Stomach smooth muscle (tissue), 2 donors: ENCODE measurements at regions not wholly inside any gene's neighbourhood (a gene's known extent, or its start where the extent isn't known, plus 50 kb on each side); places are given as distances from the start of the nearest gene placed in this dataset.

Experiments used
- H3K27ac ChIP-seq: one replicate; pipeline ENCODE4 v1.7.0; 2013; ENCODE audit warnings: mild to moderate bottlenecking, low read length, inconsistent platforms
- H3K27me3 ChIP-seq, 2 donors: one replicate each; pipeline ENCODE4 v1.7.0; 2013; ENCODE audit warnings: low read length in 2 of 2; ENCODE audit not compliant: insufficient read depth in 2 of 2, control insufficient read depth in 1 of 2
- H3K36me3 ChIP-seq, 2 donors: one replicate each; pipeline ENCODE4 v1.7.0; 2013; ENCODE audit warnings: low read length in 2 of 2; ENCODE audit not compliant: control insufficient read depth in 2 of 2, insufficient read depth in 2 of 2
- H3K4me1 ChIP-seq: one replicate; pipeline ENCODE4 v1.7.0; 2013; ENCODE audit warnings: low read length; ENCODE audit not compliant: control insufficient read depth, insufficient read depth
- H3K4me3 ChIP-seq, 2 donors: one replicate each; pipeline ENCODE4 v1.7.0; 2013; ENCODE audit warnings: low read length in 2 of 2
- H3K9ac ChIP-seq, 2 donors: one replicate each; pipeline ENCODE4 v1.7.0; 2013; ENCODE audit warnings: low read length in 2 of 2, mild to moderate bottlenecking in 1 of 2
- H3K9me3 ChIP-seq, 2 donors: one replicate each; pipeline ENCODE4 v1.7.0; 2013; ENCODE audit warnings: low read length in 2 of 2; ENCODE audit not compliant: control insufficient read depth in 2 of 2
- donor health status: healthy.
- donor health status: Pancreatic carcinoma.

- no peak overlapping the region for H3K27ac ChIP-seq
- no peaks in the 10 kb centered on the region for H3K4me1 ChIP-seq
- no peak overlapping the region for H3K9ac ChIP-seq
- no peaks in the 10 kb centered on the region for H3K36me3 ChIP-seq
- no peak overlapping the region for H3K4me3 ChIP-seq
- H3K9me3 ChIP-seq = no peaks in the 10 kb centered on the region
- H3K27me3 ChIP-seq = no peaks in the 10 kb centered on the region
Measured at GRCh38 chr7:68291710-68292109, 1295.1 kb downstream of the TYW1 start.

- no peak overlapping the region for H3K9ac ChIP-seq
- H3K4me1 ChIP-seq = no peaks in the 10 kb centered on the region
- H3K4me3 ChIP-seq = no peak overlapping the region
- H3K27me3 ChIP-seq = no peaks in the 10 kb centered on the region
- H3K27ac ChIP-seq = no peak overlapping the region
- no peaks in the 10 kb centered on the region for H3K9me3 ChIP-seq
- H3K36me3 ChIP-seq = no peaks in the 10 kb centered on the region
Measured at GRCh38 chr7:68295386-68295785, 1298.8 kb downstream of the TYW1 start.

GRCh38 chr7:68304536-68304935, 1293.7 kb upstream of the AUTS2 start:
- no peaks in the 10 kb centered on the region for H3K36me3 ChIP-seq
- H3K4me1 ChIP-seq = no peaks in the 10 kb centered on the region
- H3K4me3 ChIP-seq = no peak overlapping the region
- H3K27me3 ChIP-seq = no peaks in the 10 kb centered on the region
- no peaks in the 10 kb centered on the region for H3K9me3 ChIP-seq
- no peak overlapping the region for H3K27ac ChIP-seq
- no peak overlapping the region for H3K9ac ChIP-seq

- Histone ChIP-seq H3K36me3 (no peaks in the 10 kb centered on the region), H3K9ac (no peak overlapping the region), H3K4me1 (no peaks in the 10 kb centered on the region), H3K27me3 (no peaks in the 10 kb centered on the region), H3K27ac (no peak overlapping the region), H3K4me3 (no peak overlapping the region), H3K9me3 (no peaks in the 10 kb centered on the region)
Measured at GRCh38 chr7:68306692-68307107, 1291.6 kb upstream of the AUTS2 start.

DNA sequence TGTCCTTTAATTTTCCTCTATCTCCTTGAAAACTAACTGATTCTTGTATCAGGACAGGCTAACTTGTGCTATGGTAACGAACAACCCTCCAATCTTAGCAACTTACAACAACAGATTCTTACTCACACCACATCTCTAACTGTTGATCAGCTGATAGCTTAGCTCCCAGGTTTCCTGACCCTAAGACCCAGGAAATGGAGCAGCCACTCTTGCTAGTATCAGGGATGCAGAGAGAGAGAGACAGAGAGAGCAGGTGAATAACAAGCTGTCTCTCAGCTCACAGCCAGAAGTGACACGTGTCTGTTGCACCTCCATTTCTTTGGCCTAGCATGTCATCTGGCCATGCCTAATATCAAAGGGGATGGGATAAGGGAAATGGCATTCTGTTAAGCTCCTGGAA, 1289.0 kb upstream of the AUTS2 start:
- Histone ChIP-seq H3K9me3 (no peaks in the 10 kb centered on the region), H3K36me3 (no peaks in the 10 kb centered on the region), H3K27me3 (peaks cover 0 to 2% of the 10 kb centered on the region in 2 donors), H3K27ac (no peak overlapping the region), H3K4me1 (no peaks in the 10 kb centered on the region), H3K4me3 (no peak overlapping the region), H3K9ac (no peak overlapping the region)

GRCh38 chr7:68309806-68310205, 1288.5 kb upstream of the AUTS2 start:
- Histone ChIP-seq H3K9ac (no peak overlapping the region), H3K9me3 (no peaks in the 10 kb centered on the region), H3K27me3 (peaks cover 0 to 2% of the 10 kb centered on the region in 2 donors), H3K36me3 (no peaks in the 10 kb centered on the region), H3K27ac (no peak overlapping the region), H3K4me3 (no peak overlapping the region), H3K4me1 (no peaks in the 10 kb centered on the region)

DNA sequence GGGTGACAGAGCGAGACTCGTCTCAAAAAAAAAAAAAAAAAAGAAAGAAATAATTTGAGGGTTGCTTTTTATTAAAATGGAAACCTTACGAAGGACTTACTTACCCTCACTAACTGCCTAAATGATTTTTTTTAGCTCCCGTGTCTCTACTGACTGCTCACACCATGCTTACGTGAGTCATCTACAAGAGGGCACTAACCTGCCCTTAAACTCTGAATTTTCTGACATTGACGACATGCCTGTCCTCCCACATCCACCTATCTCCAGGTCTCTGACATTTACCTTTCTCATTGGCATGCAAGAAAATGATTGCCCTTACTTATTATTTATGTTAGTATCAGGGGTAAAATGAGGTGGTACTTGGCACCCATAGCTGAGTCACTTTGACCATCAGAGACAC, 1286.3 kb upstream of the AUTS2 start:
- peaks cover 0 to 2% of the 10 kb centered on the region in 2 donors for H3K27me3 ChIP-seq

DNA sequence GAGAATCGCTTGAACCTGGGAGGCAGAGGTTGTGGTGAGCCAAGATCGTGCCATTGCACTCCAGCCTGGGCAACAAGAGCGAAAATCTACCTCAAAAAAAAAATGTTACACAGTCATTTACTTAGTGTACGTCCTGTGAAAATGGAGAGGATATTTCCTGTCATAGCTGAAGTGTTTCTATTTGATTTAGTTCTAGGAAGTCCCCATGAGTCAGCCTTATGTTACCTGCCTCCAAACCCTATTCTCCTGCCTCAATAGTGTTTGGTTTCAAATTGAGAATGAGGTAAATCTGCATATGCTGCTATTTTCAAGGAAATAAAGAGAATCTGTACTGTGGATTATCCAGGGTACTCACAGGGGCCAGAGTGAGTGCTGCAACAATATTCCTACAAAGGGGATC, 1284.5 kb upstream of the AUTS2 start:
- H3K27me3 ChIP-seq = peaks cover 0 to 2% of the 10 kb centered on the region in 2 donors
- H3K4me3 ChIP-seq = no peak overlapping the region
- H3K4me1 ChIP-seq = peaks cover 8% of the 10 kb centered on the region
- H3K9ac ChIP-seq = no peak overlapping the region
- H3K9me3 ChIP-seq = no peaks in the 10 kb centered on the region
- H3K36me3 ChIP-seq = no peaks in the 10 kb centered on the region
- H3K27ac ChIP-seq = no peak overlapping the region

More for the DNA sequence above, 1286.3 kb upstream of the AUTS2 start:
- Histone ChIP-seq H3K9me3 (no peaks in the 10 kb centered on the region), H3K4me3 (no peak overlapping the region), H3K9ac (no peak overlapping the region), H3K4me1 (no peaks in the 10 kb centered on the region), H3K27ac (no peak overlapping the region), H3K36me3 (no peaks in the 10 kb centered on the region)

- Histone ChIP-seq H3K36me3 (no peaks in the 10 kb centered on the region), H3K4me3 (no peak overlapping the region), H3K4me1 (peaks cover 12% of the 10 kb centered on the region), H3K9me3 (no peaks in the 10 kb centered on the region), H3K27ac (no peak overlapping the region), H3K9ac (no peak overlapping the region), H3K27me3 (peaks cover 0 to 2% of the 10 kb centered on the region in 2 donors)
Measured at GRCh38 chr7:68314208-68314607, 1284.1 kb upstream of the AUTS2 start.

- Histone ChIP-seq H3K4me3 (no peak overlapping the region), H3K4me1 (peaks cover 29% of the 10 kb centered on the region), H3K9me3 (no peaks in the 10 kb centered on the region), H3K36me3 (no peaks in the 10 kb centered on the region), H3K27me3 (peaks cover 0 to 2% of the 10 kb centered on the region in 2 donors), H3K9ac (no peak overlapping the region), H3K27ac (no peak overlapping the region)
Measured at GRCh38 chr7:68317476-68317875, 1280.8 kb upstream of the AUTS2 start.

DNA sequence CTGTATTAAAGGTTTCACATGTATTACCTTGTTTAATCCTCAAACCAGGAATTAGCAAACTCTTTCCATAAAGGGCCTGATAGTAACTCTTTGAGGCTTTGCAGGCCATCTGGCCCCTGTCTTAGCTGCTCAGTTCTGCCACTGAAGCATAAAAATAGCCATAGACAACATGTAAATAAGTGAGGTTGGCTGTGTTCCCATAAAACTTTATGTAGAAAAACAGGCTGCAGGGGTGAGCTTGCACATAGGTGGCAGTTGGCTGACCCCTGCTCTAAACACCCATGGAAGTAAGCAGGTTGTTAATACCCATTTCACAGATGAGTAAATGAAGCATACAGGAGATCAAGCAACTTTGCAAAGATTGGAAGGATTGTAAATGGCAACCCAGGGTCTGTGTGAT, 1279.2 kb upstream of the AUTS2 start:
- H3K4me1 ChIP-seq = peaks cover 29% of the 10 kb centered on the region
- no peaks in the 10 kb centered on the region for H3K9me3 ChIP-seq
- H3K36me3 ChIP-seq = no peaks in the 10 kb centered on the region
- H3K27ac ChIP-seq = no peak overlapping the region
- H3K4me3 ChIP-seq = no peak overlapping the region
- peaks cover 0 to 1% of the 10 kb centered on the region in 2 donors for H3K27me3 ChIP-seq
- H3K9ac ChIP-seq = no peak overlapping the region
